ENCODE measurements at regions not wholly inside any gene's neighbourhood (a gene's known extent, or its start where the extent isn't known, plus 50 kb on each side); places are given as distances from the start of the nearest gene placed in this dataset.
"Not testable (repeated sequence)": the region's sequence is repeated elsewhere in the genome, so short reads cannot be mapped to it uniquely, and the experiment has no call there.

- CTCF ChIA-PET = no interaction called here
- Mint-ChIP-seq H3K27ac (no peak overlapping the region), H3K36me3 (peaks cover 0 to 5% (median 0%) of the 10 kb centered on the region in 5 donors), H3K4me3 (no peak overlapping the region), H3K27me3 (peaks cover 0 to 22% (median 8%) of the 10 kb centered on the region in 5 donors), H3K4me1 (no peaks in the 10 kb centered on the region), H3K9me3 (peaks cover 0 to 20% (median 4%) of the 10 kb centered on the region in 11 donors)
- H3K4me3 ChIP-seq (ENCODE audit: low read length) = no peak overlapping the region
- DNase-seq (no peak), ATAC-seq (no peak)
- H3K4me1 ChIP-seq (ENCODE audit: control insufficient read depth in 2 of 2, insufficient read depth in 2 of 2, low read length in 2 of 2) = no peaks in the 10 kb centered on the region
- no peaks in the 10 kb centered on the region for H3K27me3 ChIP-seq (ENCODE audit: control insufficient read depth in 2 of 2, insufficient read depth in 2 of 2, low read length in 2 of 2)
- intact Hi-C loops (cut with micrococcal nuclease) = no loop called here
- no peak overlapping the region for H3K27ac ChIP-seq (ENCODE audit: low read depth, low read length)
- H3K9me3 ChIP-seq (ENCODE audit: control insufficient read depth in 2 of 3, low read length in 3 of 3) = peaks cover 0 to 3% (median 0%) of the 10 kb centered on the region in 3 experiments
- POLR2A ChIA-PET = no interaction called here
- no peaks in the 10 kb centered on the region for H3K36me3 ChIP-seq (ENCODE audit: control insufficient read depth in 2 of 3, insufficient read depth in 3 of 3, low read length in 3 of 3)
These were observed 114.6 kb downstream of the NPTX2 start for GRCh38 chr7:98731651-98732050.

GRCh38 chr7:98733036-98733435, 116.0 kb downstream of the NPTX2 start:
- Histone ChIP-seq H3K36me3 (ENCODE audit: control insufficient read depth in 2 of 3, insufficient read depth in 3 of 3, low read length in 3 of 3) (no peaks in the 10 kb centered on the region), H3K27me3 (ENCODE audit: control insufficient read depth in 2 of 2, insufficient read depth in 2 of 2, low read length in 2 of 2) (no peaks in the 10 kb centered on the region), H3K9me3 (ENCODE audit: control insufficient read depth in 2 of 3, low read length in 3 of 3) (peaks cover 0 to 3% (median 0%) of the 10 kb centered on the region in 3 experiments), H3K27ac (ENCODE audit: low read depth, low read length) (no peak overlapping the region), H3K4me3 (ENCODE audit: low read length) (no peak overlapping the region), H3K4me1 (ENCODE audit: control insufficient read depth in 2 of 2, insufficient read depth in 2 of 2, low read length in 2 of 2) (no peaks in the 10 kb centered on the region)
- Mint-ChIP-seq H3K9me3 (peaks cover 0 to 20% (median 4%) of the 10 kb centered on the region in 11 donors), H3K27me3 (peaks cover 0 to 19% (median 6%) of the 10 kb centered on the region in 5 donors), H3K27ac (no peak overlapping the region), H3K4me1 (no peaks in the 10 kb centered on the region), H3K36me3 (peaks cover 0 to 5% (median 0%) of the 10 kb centered on the region in 5 donors), H3K4me3 (no peak overlapping the region)
- POLR2A ChIA-PET = no interaction called here
- intact Hi-C loops (cut with micrococcal nuclease) = no loop called here
- ATAC-seq = peak; percentile 57
- peak in 1 of 9 donors; percentile 47 for DNase-seq
- CTCF ChIA-PET = no interaction called here

- Mint-ChIP-seq H3K4me1 (no peaks in the 10 kb centered on the region), H3K36me3 (peaks cover 0 to 5% (median 0%) of the 10 kb centered on the region in 5 donors), H3K27me3 (peaks cover 0 to 4% (median 0%) of the 10 kb centered on the region in 5 donors), H3K9me3 (peaks cover 0 to 20% (median 4%) of the 10 kb centered on the region in 11 donors), H3K27ac (no peak overlapping the region), H3K4me3 (no peak overlapping the region)
- H3K9me3 ChIP-seq (ENCODE audit: control insufficient read depth in 2 of 3, low read length in 3 of 3) = peaks cover 0 to 3% (median 0%) of the 10 kb centered on the region in 3 experiments
- no peaks in the 10 kb centered on the region for H3K27me3 ChIP-seq (ENCODE audit: control insufficient read depth in 2 of 2, insufficient read depth in 2 of 2, low read length in 2 of 2)
- no peak overlapping the region for H3K4me3 ChIP-seq (ENCODE audit: low read length)
- H3K4me1 ChIP-seq (ENCODE audit: control insufficient read depth in 2 of 2, insufficient read depth in 2 of 2, low read length in 2 of 2) = no peaks in the 10 kb centered on the region
- ChIA-PET POLR2A (no interaction called here), CTCF (no interaction called here)
- ATAC-seq = no peak
- no peak for DNase-seq
- H3K36me3 ChIP-seq (ENCODE audit: control insufficient read depth in 2 of 3, insufficient read depth in 3 of 3, low read length in 3 of 3) = no peaks in the 10 kb centered on the region
- intact Hi-C loops (cut with micrococcal nuclease) = no loop called here
- H3K27ac ChIP-seq (ENCODE audit: low read depth, low read length) = no peak overlapping the region
These were observed 118.7 kb downstream of the NPTX2 start for GRCh38 chr7:98735801-98736200.

- H3K4me1 ChIP-seq (ENCODE audit: control insufficient read depth in 2 of 2, insufficient read depth in 2 of 2, low read length in 2 of 2); H3K27me3 ChIP-seq (ENCODE audit: control insufficient read depth in 2 of 2, insufficient read depth in 2 of 2, low read length in 2 of 2); H3K36me3 ChIP-seq (ENCODE audit: control insufficient read depth in 2 of 3, insufficient read depth in 3 of 3, low read length in 3 of 3); H3K4me3 ChIP-seq (ENCODE audit: low read length); H3K4me3 Mint-ChIP-seq; H3K9me3 ChIP-seq (ENCODE audit: control insufficient read depth in 2 of 3, low read length in 3 of 3); H3K4me1 Mint-ChIP-seq; DNase-seq; H3K27ac Mint-ChIP-seq; H3K27me3 Mint-ChIP-seq; H3K27ac ChIP-seq (ENCODE audit: low read depth, low read length); ATAC-seq; POLR2A ChIA-PET; intact Hi-C loops (cut with micrococcal nuclease); CTCF ChIA-PET; H3K36me3 Mint-ChIP-seq: not testable (repeated sequence)
- H3K9me3 Mint-ChIP-seq = peaks cover 0 to 15% (median 4%) of the 10 kb centered on the region in 11 donors
These were observed 119.4 kb downstream of the NPTX2 start for GRCh38 chr7:98736461-98736860.

- CTCF ChIA-PET = no interaction called here
- no peaks in the 10 kb centered on the region for H3K36me3 ChIP-seq (ENCODE audit: control insufficient read depth in 2 of 3, insufficient read depth in 3 of 3, low read length in 3 of 3)
- H3K9me3 ChIP-seq (ENCODE audit: control insufficient read depth in 2 of 3, low read length in 3 of 3) = peaks cover 0 to 3% (median 0%) of the 10 kb centered on the region in 3 experiments
- no peaks in the 10 kb centered on the region for H3K4me1 ChIP-seq (ENCODE audit: control insufficient read depth in 2 of 2, insufficient read depth in 2 of 2, low read length in 2 of 2)
- ATAC-seq = no peak
- intact Hi-C loops (cut with micrococcal nuclease) = no loop called here
- no peaks in the 10 kb centered on the region for H3K27me3 ChIP-seq (ENCODE audit: control insufficient read depth in 2 of 2, insufficient read depth in 2 of 2, low read length in 2 of 2)
- no peak overlapping the region for H3K4me3 Mint-ChIP-seq
- peaks cover 0 to 2% (median 0%) of the 10 kb centered on the region in 5 donors for H3K27me3 Mint-ChIP-seq
- H3K27ac ChIP-seq (ENCODE audit: low read depth, low read length) = no peak overlapping the region
- no peak overlapping the region for H3K27ac Mint-ChIP-seq
- no peak for DNase-seq
- peaks cover 0 to 5% (median 0%) of the 10 kb centered on the region in 5 donors for H3K36me3 Mint-ChIP-seq
- H3K4me3 ChIP-seq (ENCODE audit: low read length) = no peak overlapping the region
- POLR2A ChIA-PET = no interaction called here
- H3K4me1 Mint-ChIP-seq = no peaks in the 10 kb centered on the region
- H3K9me3 Mint-ChIP-seq = peaks cover 0 to 15% (median 4%) of the 10 kb centered on the region in 11 donors
These were observed 120.1 kb downstream of the NPTX2 start for GRCh38 chr7:98737176-98737575.

- Mint-ChIP-seq H3K9me3 (peaks cover 0 to 1% (median 0%) of the 10 kb centered on the region in 11 donors), H3K4me1 (no peaks in the 10 kb centered on the region), H3K27ac (no peak overlapping the region), H3K36me3 (no peaks in the 10 kb centered on the region), H3K4me3 (no peak overlapping the region), H3K27me3 (peaks cover 0 to 3% (median 0%) of the 10 kb centered on the region in 5 donors)
- ATAC-seq (no peak), DNase-seq (no peak)
- CTCF ChIA-PET = no interaction called here
- Histone ChIP-seq H3K27me3 (ENCODE audit: control insufficient read depth in 2 of 2, insufficient read depth in 2 of 2, low read length in 2 of 2) (no peaks in the 10 kb centered on the region), H3K36me3 (ENCODE audit: control insufficient read depth in 2 of 3, insufficient read depth in 3 of 3, low read length in 3 of 3) (no peaks in the 10 kb centered on the region), H3K27ac (ENCODE audit: low read depth, low read length) (no peak overlapping the region), H3K4me1 (ENCODE audit: control insufficient read depth in 2 of 2, insufficient read depth in 2 of 2, low read length in 2 of 2) (no peaks in the 10 kb centered on the region), H3K4me3 (ENCODE audit: low read length) (no peak overlapping the region), H3K9me3 (ENCODE audit: control insufficient read depth in 2 of 3, low read length in 3 of 3) (no peaks in the 10 kb centered on the region)
- intact Hi-C loops (cut with micrococcal nuclease) = no loop called here
- POLR2A ChIA-PET = no interaction called here
These were observed 123.6 kb downstream of the NPTX2 start for GRCh38 chr7:98740643-98741042.

- no peak overlapping the region for H3K4me3 ChIP-seq (ENCODE audit: low read length)
- H3K36me3 ChIP-seq (ENCODE audit: control insufficient read depth in 2 of 3, insufficient read depth in 3 of 3, low read length in 3 of 3) = no peaks in the 10 kb centered on the region
- H3K27me3 ChIP-seq (ENCODE audit: control insufficient read depth in 2 of 2, insufficient read depth in 2 of 2, low read length in 2 of 2) = no peaks in the 10 kb centered on the region
- H3K4me1 ChIP-seq (ENCODE audit: control insufficient read depth in 2 of 2, insufficient read depth in 2 of 2, low read length in 2 of 2) = no peaks in the 10 kb centered on the region
- Mint-ChIP-seq H3K4me1 (peaks cover 0 to 2% (median 0%) of the 10 kb centered on the region in 7 donors), H3K27ac (peak overlapping the region in 1 of 9 donors; percentile 19), H3K4me3 (no peak overlapping the region), H3K36me3 (no peaks in the 10 kb centered on the region), H3K27me3 (peaks cover 0 to 17% (median 4%) of the 10 kb centered on the region in 5 donors), H3K9me3 (no peaks in the 10 kb centered on the region)
- H3K9me3 ChIP-seq (ENCODE audit: control insufficient read depth in 2 of 3, low read length in 3 of 3) = no peaks in the 10 kb centered on the region
- DNase-seq (peak; percentile 18 to 73 (median 57)), ATAC-seq (peak; percentile 66)
- no peak overlapping the region for H3K27ac ChIP-seq (ENCODE audit: low read depth, low read length)
- intact Hi-C loops (cut with micrococcal nuclease) = loop anchor here in 1 of 2 donors (1.0 kb wide), 1 partner anchor 313 kb away; no protein-coding TSS in a partner anchor
- ChIA-PET CTCF (interaction anchor here (0.6 to 0.7 kb wide), 4 partner anchors 98 to 630 kb away, joined by 3 to 5 read pairs (median 4); no protein-coding TSS in a partner anchor), POLR2A (no interaction called here)
These were observed 124.0 kb downstream of the TMEM130 start for GRCh38 chr7:98745722-98746318.
